ENCODE measurements at regions not wholly inside any gene's neighbourhood (a gene's known extent, or its start where the extent isn't known, plus 50 kb on each side); places are given as distances from the start of the nearest gene placed in this dataset.

DNA sequence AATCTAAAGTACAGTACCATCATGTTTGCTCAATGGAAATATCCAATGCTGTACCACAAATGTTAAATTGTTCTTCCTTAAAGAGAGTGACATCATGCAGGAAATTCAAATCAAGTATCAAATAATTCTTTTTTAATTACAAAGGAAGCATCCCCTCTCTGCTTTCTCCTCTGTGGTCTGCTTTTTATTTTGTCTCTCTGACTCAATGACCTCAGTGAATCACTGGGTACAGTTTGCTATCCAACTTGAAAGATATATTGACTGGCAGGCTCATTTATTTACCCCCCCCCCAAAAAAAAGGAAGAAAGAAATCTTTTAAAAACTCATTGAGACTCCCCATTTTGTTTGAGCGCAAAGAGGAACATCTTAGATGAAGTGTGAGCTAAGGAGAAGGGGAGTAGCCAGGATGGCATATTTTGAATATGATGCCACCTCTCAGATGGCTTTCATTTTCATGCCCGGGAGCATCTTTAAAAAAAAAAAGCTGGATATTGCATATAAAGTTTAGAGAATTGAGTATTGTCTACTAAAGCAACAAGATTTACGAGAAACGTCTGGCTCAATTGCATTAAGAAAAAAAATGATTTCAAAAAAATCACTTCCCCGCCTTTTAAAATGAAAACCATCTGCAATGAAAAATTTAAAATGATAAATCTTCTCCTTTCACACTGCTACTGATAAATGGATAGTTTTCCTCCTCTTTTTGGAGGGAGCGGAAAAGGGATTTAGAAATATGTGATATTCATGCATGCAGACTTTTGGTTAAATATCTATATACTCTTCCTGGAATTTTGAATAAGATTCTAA is 307.1 kb upstream of the DPH6 start:
- no peak for TF ChIP-seq POLR2A (IDR thresholded peaks at IDR 0.05)
- TF ChIP-seq, protein P1, sequence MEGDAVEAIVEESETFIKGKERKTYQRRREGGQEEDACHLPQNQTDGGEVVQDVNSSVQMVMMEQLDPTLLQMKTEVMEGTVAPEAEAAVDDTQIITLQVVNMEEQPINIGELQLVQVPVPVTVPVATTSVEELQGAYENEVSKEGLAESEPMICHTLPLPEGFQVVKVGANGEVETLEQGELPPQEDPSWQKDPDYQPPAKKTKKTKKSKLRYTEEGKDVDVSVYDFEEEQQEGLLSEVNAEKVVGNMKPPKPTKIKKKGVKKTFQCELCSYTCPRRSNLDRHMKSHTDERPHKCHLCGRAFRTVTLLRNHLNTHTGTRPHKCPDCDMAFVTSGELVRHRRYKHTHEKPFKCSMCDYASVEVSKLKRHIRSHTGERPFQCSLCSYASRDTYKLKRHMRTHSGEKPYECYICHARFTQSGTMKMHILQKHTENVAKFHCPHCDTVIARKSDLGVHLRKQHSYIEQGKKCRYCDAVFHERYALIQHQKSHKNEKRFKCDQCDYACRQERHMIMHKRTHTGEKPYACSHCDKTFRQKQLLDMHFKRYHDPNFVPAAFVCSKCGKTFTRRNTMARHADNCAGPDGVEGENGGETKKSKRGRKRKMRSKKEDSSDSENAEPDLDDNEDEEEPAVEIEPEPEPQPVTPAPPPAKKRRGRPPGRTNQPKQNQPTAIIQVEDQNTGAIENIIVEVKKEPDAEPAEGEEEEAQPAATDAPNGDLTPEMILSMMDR (IDR thresholded peaks at IDR 0.05 in 4 of 5, conservative IDR thresholded peaks at IDR 0.05 in 1 of 5): no peak
